BLaER1 treated with 17β-estradiol and CSF1 and Interleukin-3, amounts not matched to agents 10 nM and 100 nM (cell line): ENCODE measurements at regions not wholly inside any gene's neighbourhood (a gene's known extent, or its start where the extent isn't known, plus 50 kb on each side); places are given as distances from the start of the nearest gene placed in this dataset.

Source experiments
- H3K27ac ChIP-seq, 11 experiments: shearing (Covaris generic); formaldehyde crosslinking; 2 replicates each; pipeline ENCODE4 v1.8.1; 2022
- H3K27me3 ChIP-seq, 11 experiments: shearing (Covaris generic); formaldehyde crosslinking; 2 replicates each; pipeline ENCODE4 v1.8.1; 2022
- H3K36me3 ChIP-seq, 11 experiments: shearing (Covaris generic); formaldehyde crosslinking; 2 replicates each; pipeline ENCODE4 v1.8.1; 2022
- H3K4me1 ChIP-seq, 10 experiments: shearing (Covaris generic); formaldehyde crosslinking; 2 replicates each; pipeline ENCODE4 v1.8.1; 2022
- H3K4me2 ChIP-seq, 11 experiments: shearing (Covaris generic); formaldehyde crosslinking; 2 replicates each; pipeline ENCODE4 v1.8.1; 2022
- H3K4me3 ChIP-seq, 10 experiments: shearing (Covaris generic); formaldehyde crosslinking; 2 replicates each; pipeline ENCODE4 v1.8.1; 2022
- H3K9ac ChIP-seq, 11 experiments: shearing (Covaris generic); formaldehyde crosslinking; 2 replicates each; pipeline ENCODE4 v1.8.1; 2022
- H3K9me3 ChIP-seq, 11 experiments: shearing (Covaris generic); formaldehyde crosslinking; replicated peaks in 1 of 11; 2 replicates each; pipeline ENCODE4 v1.8.1; 2022
- H4K20me1 ChIP-seq, 11 experiments: shearing (Covaris generic); formaldehyde crosslinking; 2 replicates each; pipeline ENCODE4 v1.8.1; 2022
- Cebpa-rat ChIP-seq, 11 experiments: shearing (Covaris generic); IDR thresholded peaks; 2 replicates each; pipeline ENCODE4 v1.8.1; 2022

DNA sequence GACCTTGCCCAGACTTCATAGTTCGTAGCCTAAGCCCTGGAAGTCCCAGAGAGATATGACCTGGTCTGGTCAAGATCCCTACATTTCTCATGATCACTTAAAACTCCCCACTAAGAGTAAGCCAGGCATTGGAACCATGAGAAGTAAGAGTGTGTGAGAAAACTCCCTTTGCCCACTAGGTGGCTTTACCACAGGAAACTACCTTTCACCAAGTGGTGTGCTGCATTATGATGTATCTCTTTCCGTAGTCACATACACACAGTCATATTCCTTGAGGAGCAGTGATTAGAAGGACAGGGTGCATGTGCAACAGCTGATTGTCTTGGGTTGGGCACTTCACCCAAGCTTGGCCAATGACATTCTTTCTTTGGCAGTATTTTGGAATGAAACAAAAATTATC, 639.3 kb downstream of the KCNJ2 start:
- TF ChIP-seq Cebpa-rat (IDR thresholded peaks at IDR 0.05) = no peak
- H3K9ac ChIP-seq = no peak overlapping the region
- no peaks in the 10 kb centered on the region for H3K4me1 ChIP-seq
- no peak overlapping the region for H3K27ac ChIP-seq
- H3K4me3 ChIP-seq = no peak overlapping the region
- H4K20me1 ChIP-seq = no peaks in the 10 kb centered on the region
- no peak overlapping the region for H3K4me2 ChIP-seq
- H3K9me3 ChIP-seq = no peaks in the 10 kb centered on the region; a peak in 1 of 22 replicates
- H3K27me3 ChIP-seq = no peaks in the 10 kb centered on the region
- H3K36me3 ChIP-seq = no peaks in the 10 kb centered on the region

DNA sequence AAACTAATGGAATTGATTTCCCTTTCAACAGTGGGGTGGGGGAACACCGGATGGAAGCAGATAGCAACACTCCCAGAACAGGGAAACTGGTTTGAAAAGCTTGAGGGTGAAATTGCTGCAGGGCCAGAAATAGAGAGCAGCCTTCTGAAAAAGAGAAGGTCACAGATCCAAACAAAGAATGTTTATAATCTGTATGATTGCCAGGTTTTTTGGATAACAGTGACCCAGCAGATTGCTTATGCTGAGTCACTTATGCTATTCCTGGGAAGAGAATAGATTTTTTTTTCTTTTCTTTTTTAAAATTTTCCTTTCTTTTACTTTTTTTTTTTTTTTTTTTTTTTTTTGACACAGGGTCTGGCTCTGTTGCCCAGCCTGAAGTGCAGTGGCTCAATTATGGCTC, 641.3 kb downstream of the KCNJ2 start:
- H3K27ac ChIP-seq = no peak overlapping the region
- no peak overlapping the region for H3K4me3 ChIP-seq
- no peaks in the 10 kb centered on the region for H4K20me1 ChIP-seq
- H3K4me2 ChIP-seq = no peak overlapping the region
- no peaks in the 10 kb centered on the region for H3K36me3 ChIP-seq
- H3K9me3 ChIP-seq = no peaks in the 10 kb centered on the region
- TF ChIP-seq Cebpa-rat (IDR thresholded peaks at IDR 0.05) = no peak
- no peaks in the 10 kb centered on the region for H3K4me1 ChIP-seq
- no peak overlapping the region for H3K9ac ChIP-seq
- H3K27me3 ChIP-seq = no peaks in the 10 kb centered on the region

DNA sequence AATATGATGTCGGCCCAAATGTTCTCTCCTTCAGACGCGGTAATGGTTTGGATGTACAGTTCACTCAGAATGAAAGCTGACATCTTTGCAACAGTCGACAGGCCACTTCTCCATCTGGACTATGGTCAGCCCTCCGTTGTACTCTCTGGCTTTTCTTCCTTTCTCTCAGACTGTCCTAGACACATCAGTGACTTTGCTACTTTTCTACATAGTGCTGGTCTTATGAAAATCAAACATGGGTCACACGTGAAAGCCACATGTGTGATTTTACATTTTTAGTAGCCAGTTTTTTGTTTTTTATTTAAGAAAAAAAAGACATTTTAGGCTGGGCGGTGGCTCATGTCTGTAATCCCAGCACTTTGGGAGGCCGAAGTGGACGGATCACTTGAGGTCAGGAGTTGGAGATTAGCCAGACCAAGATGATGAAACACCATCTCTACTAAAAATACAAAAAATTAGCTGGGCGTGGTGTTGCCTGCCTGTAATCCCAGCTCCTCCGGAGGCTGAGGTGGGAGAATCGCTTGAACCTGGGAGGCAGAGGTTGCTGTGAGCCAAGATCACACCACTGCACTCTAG, 644.1 kb downstream of the KCNJ2 start:
- Histone ChIP-seq H3K4me3 (no peak overlapping the region), H3K27ac (no peak overlapping the region), H3K9ac (no peak overlapping the region), H3K9me3 (peaks cover 0 to 10% (median 5%) of the 10 kb centered on the region in 11 experiments; a peak in 4 of 22 replicates), H3K27me3 (no peaks in the 10 kb centered on the region), H3K4me2 (no peak overlapping the region), H4K20me1 (no peaks in the 10 kb centered on the region), H3K4me1 (no peaks in the 10 kb centered on the region), H3K36me3 (no peaks in the 10 kb centered on the region)
- no peak for TF ChIP-seq Cebpa-rat (IDR thresholded peaks at IDR 0.05)

DNA sequence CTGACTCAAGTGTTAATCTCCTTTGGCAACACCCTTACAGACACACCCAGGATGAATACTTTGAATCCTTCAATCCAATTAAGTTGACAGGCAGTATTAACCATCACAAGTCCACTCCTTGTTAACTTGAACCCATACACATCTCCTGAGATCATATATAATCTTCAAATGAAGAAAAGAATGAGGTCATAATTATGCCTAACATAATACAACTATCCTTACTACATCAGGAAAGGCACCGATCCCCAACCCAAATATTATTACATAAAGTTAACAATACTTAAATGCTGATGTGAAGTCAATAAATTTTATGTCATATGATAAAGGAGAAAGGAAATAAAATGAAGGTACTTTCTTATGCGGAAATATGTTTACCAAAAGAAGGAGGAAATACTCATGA, 649.9 kb downstream of the KCNJ2 start:
- no peak for TF ChIP-seq Cebpa-rat (IDR thresholded peaks at IDR 0.05)
- Histone ChIP-seq H3K27ac (no peak overlapping the region), H3K36me3 (no peaks in the 10 kb centered on the region), H3K4me3 (no peak overlapping the region), H3K27me3 (no peaks in the 10 kb centered on the region), H3K9me3 (peaks cover 0 to 13% (median 7%) of the 10 kb centered on the region in 11 experiments; a peak in 7 of 22 replicates), H3K4me2 (no peak overlapping the region), H4K20me1 (no peaks in the 10 kb centered on the region), H3K9ac (no peak overlapping the region), H3K4me1 (no peaks in the 10 kb centered on the region)

DNA sequence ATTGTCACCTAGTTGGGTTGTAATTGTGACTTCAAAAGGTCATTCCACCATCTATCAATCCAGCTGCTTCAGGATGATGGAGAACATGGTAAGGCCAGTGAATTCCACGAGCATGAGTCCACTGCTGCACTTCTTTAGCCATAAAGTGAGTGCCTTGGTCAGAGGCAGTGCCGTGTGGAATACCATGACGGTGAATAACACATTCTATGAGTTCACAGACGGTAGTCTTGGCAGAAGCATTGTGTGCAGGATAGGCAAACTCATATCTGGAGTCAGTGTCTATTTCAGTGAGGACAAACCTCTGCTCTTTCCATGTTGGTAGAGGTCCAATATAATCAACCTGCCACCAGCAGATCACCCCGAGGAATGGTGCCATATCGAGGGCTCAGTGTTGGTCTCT, 650.9 kb downstream of the KCNJ2 start:
- no peak overlapping the region for H3K4me3 ChIP-seq
- H3K4me1 ChIP-seq = peaks cover 0 to 9% (median under 1%) of the 10 kb centered on the region in 10 experiments; a peak in 10 of 20 replicates

DNA sequence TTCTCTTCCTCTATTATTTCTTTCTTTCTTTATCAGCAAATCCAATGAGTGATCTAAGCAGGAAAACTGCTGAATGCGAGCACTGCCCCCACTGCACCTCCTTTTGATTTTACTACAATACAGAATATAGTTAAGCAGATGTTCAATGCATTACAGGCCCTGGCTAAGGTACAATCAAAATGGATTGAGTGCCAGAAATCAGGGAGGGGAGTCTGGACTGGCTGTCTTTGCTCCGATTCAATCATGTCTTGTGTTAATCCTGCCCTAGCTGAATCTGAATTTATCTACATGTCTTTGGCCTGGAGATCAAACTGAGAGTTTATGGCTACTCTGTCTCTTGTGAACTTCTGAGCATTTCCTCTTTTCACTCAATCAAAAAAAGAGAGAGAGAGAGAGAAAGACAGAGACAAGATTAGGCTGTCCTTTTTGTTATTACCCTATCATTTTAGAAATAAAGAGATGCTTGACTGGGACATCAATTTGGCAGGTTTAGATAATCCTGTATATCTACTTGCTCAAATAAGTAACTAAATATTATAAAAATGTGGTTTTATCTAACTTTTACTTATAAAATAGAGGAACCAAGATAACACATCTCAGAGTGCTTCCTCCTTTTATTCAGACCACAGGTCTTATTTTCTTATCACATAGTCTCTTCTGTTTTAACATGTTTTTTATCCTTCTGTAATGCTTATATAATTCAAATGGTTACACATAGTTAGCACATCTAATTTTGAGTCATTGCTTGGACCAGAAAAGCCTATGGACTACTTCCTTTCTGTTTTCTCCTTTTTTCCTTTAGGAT, 656.2 kb downstream of the KCNJ2 start:
- H3K27ac ChIP-seq = peak overlapping the region in 4 of 11 experiments; percentile 22 to 51 (median 37); a peak in 6 of 22 replicates
- no peak overlapping the region for H3K9ac ChIP-seq
- peaks cover 0 to 13% (median 2%) of the 10 kb centered on the region in 10 experiments; a peak in 10 of 20 replicates for H3K4me1 ChIP-seq
- peaks cover 0 to 7% (median 0%) of the 10 kb centered on the region in 11 experiments; a peak in 4 of 22 replicates for H3K9me3 ChIP-seq
- H3K27me3 ChIP-seq = no peaks in the 10 kb centered on the region
- H3K4me3 ChIP-seq = no peak overlapping the region
- peak overlapping the region in 4 of 11 experiments; percentile 33 to 54 (median 44); a peak in 7 of 22 replicates for H3K4me2 ChIP-seq
- no peaks in the 10 kb centered on the region for H3K36me3 ChIP-seq
- H4K20me1 ChIP-seq = no peaks in the 10 kb centered on the region
- no peak for TF ChIP-seq Cebpa-rat (IDR thresholded peaks at IDR 0.05)

More for the DNA sequence above, 650.9 kb downstream of the KCNJ2 start:
- TF ChIP-seq Cebpa-rat (IDR thresholded peaks at IDR 0.05) = no peak
- Histone ChIP-seq H3K27me3 (no peaks in the 10 kb centered on the region), H3K9me3 (peaks cover 0 to 13% (median 7%) of the 10 kb centered on the region in 11 experiments; a peak in 7 of 22 replicates), H4K20me1 (no peaks in the 10 kb centered on the region), H3K9ac (no peak overlapping the region), H3K27ac (no peak overlapping the region), H3K4me2 (no peak overlapping the region), H3K36me3 (no peaks in the 10 kb centered on the region)

DNA sequence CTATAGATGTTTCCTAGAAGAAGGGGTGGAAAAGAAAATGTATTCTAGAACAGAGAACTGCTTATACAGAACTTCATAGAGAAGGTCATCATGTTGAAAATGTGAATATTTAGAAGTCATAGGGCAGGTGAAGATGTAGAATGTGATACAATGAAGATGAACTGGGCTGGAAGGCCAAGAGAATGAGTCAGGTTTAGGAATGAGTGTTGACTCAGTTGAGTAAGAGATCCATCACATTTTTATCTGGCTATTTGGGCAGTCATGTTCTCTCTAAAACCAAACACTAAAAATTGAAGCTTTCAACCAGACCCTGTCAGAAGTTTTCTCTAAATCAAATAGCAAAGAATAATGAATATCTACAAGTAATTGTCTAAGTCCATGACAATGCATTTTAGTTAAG, 660.5 kb downstream of the KCNJ2 start:
- TF ChIP-seq Cebpa-rat (IDR thresholded peaks at IDR 0.05) = no peak
- peaks cover 0 to 8% (median 2%) of the 10 kb centered on the region in 10 experiments; a peak in 10 of 20 replicates for H3K4me1 ChIP-seq
- H3K4me3 ChIP-seq = no peak overlapping the region
- H3K27ac ChIP-seq = no peak overlapping the region
- H3K9ac ChIP-seq = no peak overlapping the region
- H3K4me2 ChIP-seq = no peak overlapping the region
- H3K36me3 ChIP-seq = no peaks in the 10 kb centered on the region
- no peaks in the 10 kb centered on the region for H3K9me3 ChIP-seq
- no peaks in the 10 kb centered on the region for H4K20me1 ChIP-seq
- H3K27me3 ChIP-seq = no peaks in the 10 kb centered on the region

DNA sequence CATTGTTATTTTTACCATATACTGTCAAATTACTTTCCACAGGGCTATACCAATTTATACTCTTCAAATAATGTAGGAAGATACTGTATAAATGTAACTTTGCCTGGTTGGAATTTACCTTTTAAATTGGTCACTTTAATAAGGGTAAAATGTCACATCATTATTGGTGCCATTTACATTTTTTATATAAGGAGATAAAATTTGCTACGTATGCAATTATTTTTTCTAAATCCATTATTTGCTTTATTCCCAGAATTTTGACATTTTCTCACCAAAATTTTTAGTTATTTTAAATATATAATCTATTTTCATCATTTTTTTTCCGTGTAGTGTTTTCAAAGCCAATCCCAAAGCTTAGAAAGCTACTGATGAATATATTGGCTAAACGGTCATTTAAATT, 664.7 kb downstream of the KCNJ2 start:
- no peak for TF ChIP-seq Cebpa-rat (IDR thresholded peaks at IDR 0.05)
- Histone ChIP-seq H3K4me2 (no peak overlapping the region), H3K27ac (no peak overlapping the region), H3K4me1 (no peaks in the 10 kb centered on the region), H3K27me3 (no peaks in the 10 kb centered on the region), H3K36me3 (no peaks in the 10 kb centered on the region), H3K4me3 (no peak overlapping the region), H4K20me1 (no peaks in the 10 kb centered on the region), H3K9me3 (no peaks in the 10 kb centered on the region), H3K9ac (no peak overlapping the region)

DNA sequence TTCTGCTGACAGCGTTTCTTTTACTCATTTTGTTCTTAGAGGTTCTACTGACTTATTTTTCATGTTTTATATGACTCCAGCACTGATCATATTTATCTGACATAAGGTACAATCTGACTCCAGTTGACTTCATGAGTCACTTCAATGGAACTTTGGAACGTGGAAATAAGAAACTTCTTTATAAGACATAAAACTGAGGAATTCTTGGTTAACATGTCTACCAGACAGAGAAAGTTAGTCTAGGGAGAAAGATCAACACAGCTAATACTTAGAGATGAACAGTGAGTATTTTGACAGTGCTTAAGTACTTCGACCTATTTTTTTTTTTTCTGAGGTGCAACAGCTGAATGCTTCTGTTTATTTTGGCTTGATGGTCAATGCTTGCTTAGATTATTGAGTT, 679.5 kb downstream of the KCNJ2 start:
- Histone ChIP-seq H3K36me3 (no peaks in the 10 kb centered on the region), H3K4me1 (no peaks in the 10 kb centered on the region), H3K4me3 (no peak overlapping the region), H3K27me3 (no peaks in the 10 kb centered on the region), H3K27ac (no peak overlapping the region), H4K20me1 (no peaks in the 10 kb centered on the region), H3K9ac (no peak overlapping the region), H3K9me3 (no peaks in the 10 kb centered on the region), H3K4me2 (no peak overlapping the region)
- no peak for TF ChIP-seq Cebpa-rat (IDR thresholded peaks at IDR 0.05)
